ENCODE measurements at regions not wholly inside any gene's neighbourhood (a gene's known extent, or its start where the extent isn't known, plus 50 kb on each side); places are given as distances from the start of the nearest gene placed in this dataset.

DNA sequence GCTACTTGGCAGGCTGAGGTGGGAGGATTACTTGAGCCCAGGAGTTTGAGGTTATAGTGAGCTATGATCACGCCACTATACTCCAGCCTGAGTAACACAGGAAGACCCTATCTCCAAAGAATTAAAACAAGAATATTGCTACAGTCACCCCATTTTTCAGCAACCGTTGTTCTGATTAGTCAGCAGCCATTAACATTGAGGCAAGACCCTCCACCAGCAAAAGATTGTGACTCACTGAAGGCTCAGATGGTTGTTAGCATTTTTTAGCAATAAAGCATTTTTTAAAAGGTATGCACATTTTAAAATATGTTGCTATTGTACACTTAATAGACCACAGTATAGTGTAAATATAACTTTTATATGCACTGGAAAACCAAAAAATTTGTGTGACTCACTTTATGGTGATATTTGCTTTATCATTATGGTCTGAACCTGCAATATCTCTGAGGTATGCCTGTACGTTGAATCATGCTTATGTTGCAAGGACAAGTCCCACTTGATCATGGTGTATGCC is 492.6 kb downstream of the SQOR start:
- Mint-ChIP-seq H3K27me3 (no peaks in the 10 kb centered on the region), H3K9me3 (ENCODE audit: insufficient read depth) (peaks cover 19% of the 10 kb centered on the region), H3K4me3 (no peak overlapping the region), H3K4me1 (no peaks in the 10 kb centered on the region), H3K27ac (no peak overlapping the region)
- POLR2A ChIA-PET, result no interaction called here
- H3K79me2 ChIP-seq (ENCODE audit: control insufficient read depth, insufficient read depth, low read length), result no peaks in the 10 kb centered on the region
- no peak overlapping the region for H3K9ac ChIP-seq (ENCODE audit: low read length)
- DNase-seq, result no peak
- no peak for ATAC-seq (ENCODE audit: low read depth)
- no peak overlapping the region for H3K27ac ChIP-seq (ENCODE audit: low read length in 2 of 2)
- no peak overlapping the region for H3K4me3 ChIP-seq (ENCODE audit: control extremely low read depth in 1 of 5, extremely low read depth in 1 of 5, insufficient read depth in 1 of 5, low read depth in 2 of 5, low read length in 4 of 5)
- H3K9me3 ChIP-seq (ENCODE audit: control extremely low read depth in 1 of 3, control insufficient read depth in 2 of 3, insufficient read depth in 1 of 3, low read length in 2 of 3), result peaks cover 0 to 7% (median 3%) of the 10 kb centered on the region in 3 donors
- no peaks in the 10 kb centered on the region for H4K20me1 ChIP-seq (ENCODE audit: control insufficient read depth, insufficient read depth, low read length, poor library complexity, severe bottlenecking)
- no peaks in the 10 kb centered on the region for H3K27me3 ChIP-seq (replicated peaks in 1 of 4; ENCODE audit: control extremely low read depth in 1 of 4, control insufficient read depth in 3 of 4, insufficient read depth in 4 of 4, low read length in 3 of 4)
- 0% methylated on average over 1 of the region's 3 CpGs for WGBS (ENCODE audit: insufficient coverage)
- no peaks in the 10 kb centered on the region for H3K4me1 ChIP-seq (ENCODE audit: control insufficient read depth in 2 of 2, insufficient read depth in 2 of 2, low read length in 2 of 2)
- no peak overlapping the region for H2AFZ ChIP-seq (ENCODE audit: insufficient read depth, low read depth, low read length, poor library complexity, severe bottlenecking)
- H3K36me3 ChIP-seq (replicated peaks in 1 of 2; ENCODE audit: control extremely low read depth in 1 of 2, control insufficient read depth in 1 of 2, extremely low read depth in 1 of 2, insufficient read depth in 2 of 2, low read length in 1 of 2), result no peaks in the 10 kb centered on the region
- no peak overlapping the region for H3K4me2 ChIP-seq (replicated peaks; ENCODE audit: low read depth, low read length, poor library complexity, severe bottlenecking)
- CTCF ChIA-PET, result no interaction called here
- intact Hi-C loops (cut with micrococcal nuclease), result no loop called here
- no peak for TF ChIP-seq EZH2 (IDR thresholded peaks at IDR 0.05; ENCODE audit: borderline replicate concordance, insufficient read depth, low read depth, low read length, poor library complexity, severe bottlenecking)
- TF ChIP-seq, protein P1, sequence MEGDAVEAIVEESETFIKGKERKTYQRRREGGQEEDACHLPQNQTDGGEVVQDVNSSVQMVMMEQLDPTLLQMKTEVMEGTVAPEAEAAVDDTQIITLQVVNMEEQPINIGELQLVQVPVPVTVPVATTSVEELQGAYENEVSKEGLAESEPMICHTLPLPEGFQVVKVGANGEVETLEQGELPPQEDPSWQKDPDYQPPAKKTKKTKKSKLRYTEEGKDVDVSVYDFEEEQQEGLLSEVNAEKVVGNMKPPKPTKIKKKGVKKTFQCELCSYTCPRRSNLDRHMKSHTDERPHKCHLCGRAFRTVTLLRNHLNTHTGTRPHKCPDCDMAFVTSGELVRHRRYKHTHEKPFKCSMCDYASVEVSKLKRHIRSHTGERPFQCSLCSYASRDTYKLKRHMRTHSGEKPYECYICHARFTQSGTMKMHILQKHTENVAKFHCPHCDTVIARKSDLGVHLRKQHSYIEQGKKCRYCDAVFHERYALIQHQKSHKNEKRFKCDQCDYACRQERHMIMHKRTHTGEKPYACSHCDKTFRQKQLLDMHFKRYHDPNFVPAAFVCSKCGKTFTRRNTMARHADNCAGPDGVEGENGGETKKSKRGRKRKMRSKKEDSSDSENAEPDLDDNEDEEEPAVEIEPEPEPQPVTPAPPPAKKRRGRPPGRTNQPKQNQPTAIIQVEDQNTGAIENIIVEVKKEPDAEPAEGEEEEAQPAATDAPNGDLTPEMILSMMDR (IDR thresholded peaks at IDR 0.05), result no peak

GRCh38 chr15:46129145-46129544 is 494.3 kb downstream of the SQOR start:
- no peak overlapping the region for H3K9ac ChIP-seq (ENCODE audit: low read length)
- no peak overlapping the region for H3K27ac ChIP-seq (ENCODE audit: low read length in 2 of 2)
- Mint-ChIP-seq H3K4me3 (no peak overlapping the region), H3K27ac (no peak overlapping the region), H3K9me3 (ENCODE audit: insufficient read depth) (peaks cover 15% of the 10 kb centered on the region), H3K27me3 (no peaks in the 10 kb centered on the region), H3K4me1 (no peaks in the 10 kb centered on the region)
- no peaks in the 10 kb centered on the region for H3K36me3 ChIP-seq (replicated peaks in 1 of 2; ENCODE audit: control extremely low read depth in 1 of 2, control insufficient read depth in 1 of 2, extremely low read depth in 1 of 2, insufficient read depth in 2 of 2, low read length in 1 of 2)
- no peaks in the 10 kb centered on the region for H3K27me3 ChIP-seq (replicated peaks in 1 of 4; ENCODE audit: control extremely low read depth in 1 of 4, control insufficient read depth in 3 of 4, insufficient read depth in 4 of 4, low read length in 3 of 4)
- ChIA-PET POLR2A (no interaction called here), CTCF (no interaction called here)
- no peaks in the 10 kb centered on the region for H3K79me2 ChIP-seq (ENCODE audit: control insufficient read depth, insufficient read depth, low read length)
- intact Hi-C loops (cut with micrococcal nuclease), result no loop called here
- peaks cover 0 to 9% (median 0%) of the 10 kb centered on the region in 3 donors for H3K9me3 ChIP-seq (ENCODE audit: control extremely low read depth in 1 of 3, control insufficient read depth in 2 of 3, insufficient read depth in 1 of 3, low read length in 2 of 3)
- no CpG with 5 or more reads among the region's 1 CpG for WGBS (ENCODE audit: insufficient coverage)
- ATAC-seq (ENCODE audit: low read depth), result no peak
- no peak for DNase-seq
- TF ChIP-seq EZH2 (IDR thresholded peaks at IDR 0.05; ENCODE audit: borderline replicate concordance, insufficient read depth, low read depth, low read length, poor library complexity, severe bottlenecking), result no peak
- TF ChIP-seq, protein P1 (IDR thresholded peaks at IDR 0.05), result no peak
- no peak overlapping the region for H2AFZ ChIP-seq (ENCODE audit: insufficient read depth, low read depth, low read length, poor library complexity, severe bottlenecking)
- H3K4me2 ChIP-seq (replicated peaks; ENCODE audit: low read depth, low read length, poor library complexity, severe bottlenecking), result no peak overlapping the region
- no peaks in the 10 kb centered on the region for H3K4me1 ChIP-seq (ENCODE audit: control insufficient read depth in 2 of 2, insufficient read depth in 2 of 2, low read length in 2 of 2)
- no peak overlapping the region for H3K4me3 ChIP-seq (ENCODE audit: control extremely low read depth in 1 of 5, extremely low read depth in 1 of 5, insufficient read depth in 1 of 5, low read depth in 2 of 5, low read length in 4 of 5)
- H4K20me1 ChIP-seq (ENCODE audit: control insufficient read depth, insufficient read depth, low read length, poor library complexity, severe bottlenecking), result no peaks in the 10 kb centered on the region

Data from B cell (primary cell).